AG04450 (cell line): ENCODE measurements at regions not wholly inside any gene's neighbourhood (a gene's known extent, or its start where the extent isn't known, plus 50 kb on each side); places are given as distances from the start of the nearest gene placed in this dataset.

ENCODE experiments used
- CTCF ChIA-PET: fragments of 300-600, 350-600 bp; formaldehyde crosslinking; extraction: SDS; loops from one replicate; lab custom pipeline; 2022; ENCODE audit warnings: antibody characterized with exemption, inconsistent platforms; lab: Charles Lee
- POLR2A ChIA-PET: fragments of 350-600 bp; formaldehyde crosslinking; extraction: SDS; loops from one replicate; lab custom pipeline; 2021; ENCODE audit warnings: antibody characterized with exemption, inconsistent platforms; lab: Yijun Ruan, JAX
- DNase-seq: peaks from one replicate; pipeline ENCODE4 v3.0.0-alpha.2; 2011; ENCODE audit warnings: low read depth, low spot score
- H3K27ac ChIP-seq: one replicate; pipeline ENCODE4 v1.5.1; 2012; ENCODE audit warnings: low read depth, low read length, control low read depth
- H3K27me3 ChIP-seq: one replicate; pipeline ENCODE4 v1.6.0; 2012; ENCODE audit warnings: low read length; ENCODE audit not compliant: control insufficient read depth, insufficient read depth
- H3K4me3 ChIP-seq: 2 replicates; pipeline ENCODE4 v1.5.1; 2011; ENCODE audit warnings: mild to moderate bottlenecking, low read depth, low read length, control low read depth
- H3K9me3 ChIP-seq: 2 replicates; pipeline ENCODE4 v1.5.1; 2012; ENCODE audit warnings: low read length; ENCODE audit not compliant: control insufficient read depth, insufficient read depth
- TF ChIP-seq, protein P1 (sequence below): IDR thresholded peaks from 2 replicates; pipeline ENCODE4 v1.5.1; 2011; ENCODE audit warnings: low read depth, low read length, control low read depth, inconsistent platforms

DNA sequence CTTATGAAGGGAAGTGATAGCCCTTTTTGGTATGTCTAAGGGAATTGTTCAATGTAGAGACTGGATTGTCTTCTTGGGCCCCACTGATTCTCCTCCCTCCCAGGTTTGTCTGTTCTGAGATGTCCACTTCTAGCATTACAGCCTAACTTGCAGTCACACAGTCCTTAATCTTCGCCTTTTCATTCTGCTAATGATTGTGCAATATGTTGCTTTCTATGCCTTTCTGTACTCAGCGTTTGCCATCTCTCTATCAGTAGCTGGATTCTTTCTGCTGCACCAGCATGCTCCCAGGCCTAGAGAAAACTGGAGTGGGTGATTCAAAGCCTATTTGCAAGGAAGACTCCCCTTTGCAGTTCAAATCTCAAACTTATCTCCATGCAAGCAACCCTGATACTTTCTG is 307.5 kb upstream of the DACH1 start:
- Histone ChIP-seq H3K9me3 (no peaks in the 10 kb centered on the region), H3K27ac (no peak overlapping the region), H3K27me3 (no peaks in the 10 kb centered on the region), H3K4me3 (no peak overlapping the region)
- POLR2A ChIA-PET: no interaction called here
- TF ChIP-seq, protein P1, sequence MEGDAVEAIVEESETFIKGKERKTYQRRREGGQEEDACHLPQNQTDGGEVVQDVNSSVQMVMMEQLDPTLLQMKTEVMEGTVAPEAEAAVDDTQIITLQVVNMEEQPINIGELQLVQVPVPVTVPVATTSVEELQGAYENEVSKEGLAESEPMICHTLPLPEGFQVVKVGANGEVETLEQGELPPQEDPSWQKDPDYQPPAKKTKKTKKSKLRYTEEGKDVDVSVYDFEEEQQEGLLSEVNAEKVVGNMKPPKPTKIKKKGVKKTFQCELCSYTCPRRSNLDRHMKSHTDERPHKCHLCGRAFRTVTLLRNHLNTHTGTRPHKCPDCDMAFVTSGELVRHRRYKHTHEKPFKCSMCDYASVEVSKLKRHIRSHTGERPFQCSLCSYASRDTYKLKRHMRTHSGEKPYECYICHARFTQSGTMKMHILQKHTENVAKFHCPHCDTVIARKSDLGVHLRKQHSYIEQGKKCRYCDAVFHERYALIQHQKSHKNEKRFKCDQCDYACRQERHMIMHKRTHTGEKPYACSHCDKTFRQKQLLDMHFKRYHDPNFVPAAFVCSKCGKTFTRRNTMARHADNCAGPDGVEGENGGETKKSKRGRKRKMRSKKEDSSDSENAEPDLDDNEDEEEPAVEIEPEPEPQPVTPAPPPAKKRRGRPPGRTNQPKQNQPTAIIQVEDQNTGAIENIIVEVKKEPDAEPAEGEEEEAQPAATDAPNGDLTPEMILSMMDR: no peak
- no peak for DNase-seq
- CTCF ChIA-PET: no interaction called here

DNA sequence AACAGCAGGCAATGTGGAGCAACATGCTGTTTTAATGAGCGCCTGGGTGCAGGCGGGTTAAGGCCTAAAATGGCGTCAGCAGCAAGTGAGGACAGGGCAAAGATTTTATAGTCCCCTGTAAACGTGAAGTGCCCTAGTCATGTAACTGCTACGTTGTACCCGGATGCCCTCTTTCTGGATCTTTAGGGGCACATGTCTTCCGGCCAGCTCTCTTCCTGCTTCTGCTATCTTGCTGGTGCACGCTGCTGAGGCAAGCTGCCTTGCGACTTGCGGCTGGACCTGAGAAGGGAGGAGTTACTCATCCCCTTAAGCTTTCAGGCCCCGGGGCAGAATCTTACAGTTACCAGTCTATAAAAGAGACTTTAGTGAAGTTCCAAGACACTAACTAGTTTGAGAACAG is 303.6 kb upstream of the DACH1 start:
- DNase-seq: no peak
- TF ChIP-seq, protein P1: no peak
- no peaks in the 10 kb centered on the region for H3K9me3 ChIP-seq
- H3K27me3 ChIP-seq: no peaks in the 10 kb centered on the region
- H3K27ac ChIP-seq: no peak overlapping the region
- CTCF ChIA-PET: no interaction called here
- POLR2A ChIA-PET: no interaction called here
- H3K4me3 ChIP-seq: no peak overlapping the region

DNA sequence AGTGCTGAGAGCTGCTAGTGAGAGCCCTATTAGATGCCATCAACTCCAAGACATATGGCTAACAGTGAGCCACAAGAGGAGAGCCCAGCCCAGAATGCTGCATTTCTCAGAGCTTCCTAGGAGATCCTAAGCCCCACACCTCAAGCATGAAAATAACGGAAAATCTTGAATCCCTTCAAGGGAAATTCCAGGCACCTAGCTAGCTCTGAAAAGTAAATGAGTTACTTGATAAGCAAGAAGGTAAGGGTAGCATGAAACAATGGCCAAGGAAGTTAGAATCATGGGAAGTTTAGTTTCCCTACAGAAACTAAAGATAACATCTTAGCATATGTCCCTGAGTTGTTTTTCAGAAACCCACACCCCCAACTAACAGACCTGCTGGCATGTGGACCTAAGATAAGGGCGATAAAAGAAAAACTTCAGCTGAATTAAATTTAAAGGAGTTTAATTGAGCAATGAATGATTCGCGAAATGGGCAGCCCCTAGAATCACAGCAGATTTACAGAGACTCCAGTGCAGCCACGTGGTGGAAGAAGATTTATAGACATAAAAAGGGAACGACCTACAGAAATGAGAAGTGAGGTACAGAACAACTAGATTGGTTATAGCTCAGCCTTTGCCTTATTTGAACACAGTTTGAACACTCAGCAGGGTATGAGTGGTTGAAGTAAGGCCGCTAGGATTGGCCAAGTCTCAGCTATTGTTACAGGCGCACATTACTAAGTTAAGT is 301.3 kb upstream of the DACH1 start:
- CTCF ChIA-PET: no interaction called here
- TF ChIP-seq, protein P1: no peak
- no peaks in the 10 kb centered on the region for H3K27me3 ChIP-seq
- no peak overlapping the region for H3K4me3 ChIP-seq
- DNase-seq: no peak
- H3K9me3 ChIP-seq: no peaks in the 10 kb centered on the region
- no peak overlapping the region for H3K27ac ChIP-seq
- POLR2A ChIA-PET: no interaction called here

DNA sequence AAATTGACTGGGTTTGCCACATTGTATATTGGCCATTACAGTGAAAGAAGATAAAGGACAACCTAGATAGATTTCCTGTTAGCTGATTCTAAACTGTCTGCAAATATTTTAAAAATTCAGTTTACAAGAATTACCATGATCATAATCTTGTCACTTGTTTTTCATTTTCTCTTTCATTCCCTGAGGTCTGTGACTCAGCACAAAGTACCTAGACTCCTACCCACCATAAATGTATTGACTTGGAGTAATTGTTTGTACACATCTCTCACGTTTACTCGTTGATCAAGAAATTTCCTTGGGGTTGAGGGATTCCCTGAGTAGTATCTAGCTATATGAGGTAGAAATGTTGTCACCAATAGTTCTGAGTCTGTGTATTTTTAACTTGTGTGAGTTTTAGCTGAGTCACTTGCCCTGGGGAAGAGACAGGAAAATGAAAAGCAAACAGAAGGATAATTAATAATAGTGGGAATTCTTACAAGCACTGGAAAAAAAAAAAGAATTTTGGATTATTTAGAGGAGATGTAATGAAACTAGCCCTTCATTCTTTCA is 299.2 kb upstream of the DACH1 start:
- DNase-seq: no peak
- ChIA-PET POLR2A (no interaction called here), CTCF (no interaction called here)
- TF ChIP-seq, protein P1: no peak
- Histone ChIP-seq H3K4me3 (no peak overlapping the region), H3K9me3 (no peaks in the 10 kb centered on the region), H3K27me3 (no peaks in the 10 kb centered on the region), H3K27ac (no peak overlapping the region)

DNA sequence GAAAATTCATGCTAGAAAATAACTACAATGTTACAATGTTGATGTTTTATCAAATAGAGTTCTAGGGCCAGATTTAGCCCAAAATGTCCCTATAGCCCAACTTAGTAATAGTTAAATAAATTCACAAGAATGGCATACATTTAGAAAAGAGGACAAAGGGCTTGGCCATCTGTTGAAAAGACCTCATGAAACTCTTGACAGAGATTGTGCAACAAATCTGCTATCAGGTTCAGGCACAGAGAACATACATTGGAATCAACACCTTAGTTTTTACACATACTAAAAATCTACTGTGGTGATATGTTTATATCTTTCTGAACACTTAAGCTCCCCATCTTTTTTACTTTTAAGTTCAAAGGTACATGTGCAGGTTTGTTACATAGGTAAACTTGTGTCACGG is 298.3 kb upstream of the DACH1 start:
- H3K9me3 ChIP-seq: no peaks in the 10 kb centered on the region

More for the DNA sequence above, 298.3 kb upstream of the DACH1 start:
- TF ChIP-seq, protein P1: no peak
- CTCF ChIA-PET: no interaction called here
- H3K4me3 ChIP-seq: no peak overlapping the region
- H3K27ac ChIP-seq: no peak overlapping the region
- POLR2A ChIA-PET: no interaction called here
- no peak for DNase-seq
- no peaks in the 10 kb centered on the region for H3K27me3 ChIP-seq
